AG04450 (cell line): ENCODE measurements at regions not wholly inside any gene's neighbourhood (a gene's known extent, or its start where the extent isn't known, plus 50 kb on each side); places are given as distances from the start of the nearest gene placed in this dataset.

Experiments used
- CTCF ChIA-PET: fragments of 300-600, 350-600 bp; formaldehyde crosslinking; extraction: SDS; loops from one replicate; lab custom pipeline; 2022; ENCODE audit warnings: antibody characterized with exemption, inconsistent platforms; lab: Charles Lee
- POLR2A ChIA-PET: fragments of 350-600 bp; formaldehyde crosslinking; extraction: SDS; loops from one replicate; lab custom pipeline; 2021; ENCODE audit warnings: antibody characterized with exemption, inconsistent platforms; lab: Yijun Ruan, JAX
- DNase-seq: peaks from one replicate; pipeline ENCODE4 v3.0.0-alpha.2; 2011; ENCODE audit warnings: low read depth, low spot score
- H3K27ac ChIP-seq: one replicate; pipeline ENCODE4 v1.5.1; 2012; ENCODE audit warnings: low read depth, low read length, control low read depth
- H3K27me3 ChIP-seq: one replicate; pipeline ENCODE4 v1.6.0; 2012; ENCODE audit warnings: low read length; ENCODE audit not compliant: control insufficient read depth, insufficient read depth
- H3K4me3 ChIP-seq: 2 replicates; pipeline ENCODE4 v1.5.1; 2011; ENCODE audit warnings: mild to moderate bottlenecking, low read depth, low read length, control low read depth
- H3K9me3 ChIP-seq: 2 replicates; pipeline ENCODE4 v1.5.1; 2012; ENCODE audit warnings: low read length; ENCODE audit not compliant: control insufficient read depth, insufficient read depth
- CTCF ChIP-seq: IDR thresholded peaks from 2 replicates; pipeline ENCODE4 v1.5.1; 2011; ENCODE audit warnings: low read depth, low read length, control low read depth, inconsistent platforms

GRCh38 chr1:187513190-187513589 lies 684.4 kb downstream of the PLA2G4A start:
- DNase-seq, result no peak
- H3K4me3 ChIP-seq, result no peak overlapping the region
- ChIA-PET CTCF (no interaction called here), POLR2A (no interaction called here)
- TF ChIP-seq CTCF, result no peak
- no peaks in the 10 kb centered on the region for H3K27me3 ChIP-seq
- no peak overlapping the region for H3K27ac ChIP-seq
- no peaks in the 10 kb centered on the region for H3K9me3 ChIP-seq

- ChIA-PET CTCF (no interaction called here), POLR2A (no interaction called here)
- no peak for DNase-seq
- no peak overlapping the region for H3K27ac ChIP-seq
- no peak overlapping the region for H3K4me3 ChIP-seq
- H3K9me3 ChIP-seq, result no peaks in the 10 kb centered on the region
- no peak for TF ChIP-seq CTCF
- no peaks in the 10 kb centered on the region for H3K27me3 ChIP-seq
These were observed 685.4 kb downstream of the PLA2G4A start for GRCh38 chr1:187514110-187514509.

DNA sequence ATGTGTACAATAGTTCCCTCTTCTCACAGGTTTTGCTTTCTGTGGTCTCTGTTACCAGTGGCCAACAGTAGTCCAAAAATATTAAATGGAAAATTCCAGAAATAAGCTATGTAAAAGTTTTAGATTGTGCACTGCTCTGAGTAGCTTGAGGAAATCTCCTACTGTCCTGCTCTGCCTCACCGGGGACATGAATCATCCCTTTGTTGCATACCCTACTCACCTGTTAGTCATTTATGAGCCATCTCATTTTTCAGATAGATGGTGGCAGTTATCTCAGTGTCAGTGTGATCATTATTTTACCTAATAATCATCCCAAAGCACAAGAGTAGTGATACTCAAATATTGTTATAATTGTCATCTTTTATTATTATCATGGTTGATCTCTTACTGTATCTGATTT lies 688.1 kb downstream of the PLA2G4A start:
- no peaks in the 10 kb centered on the region for H3K27me3 ChIP-seq
- no peaks in the 10 kb centered on the region for H3K9me3 ChIP-seq
- no peak overlapping the region for H3K27ac ChIP-seq
- TF ChIP-seq CTCF, result no peak
- no peak for DNase-seq
- no peak overlapping the region for H3K4me3 ChIP-seq
- ChIA-PET CTCF (no interaction called here), POLR2A (no interaction called here)

DNA sequence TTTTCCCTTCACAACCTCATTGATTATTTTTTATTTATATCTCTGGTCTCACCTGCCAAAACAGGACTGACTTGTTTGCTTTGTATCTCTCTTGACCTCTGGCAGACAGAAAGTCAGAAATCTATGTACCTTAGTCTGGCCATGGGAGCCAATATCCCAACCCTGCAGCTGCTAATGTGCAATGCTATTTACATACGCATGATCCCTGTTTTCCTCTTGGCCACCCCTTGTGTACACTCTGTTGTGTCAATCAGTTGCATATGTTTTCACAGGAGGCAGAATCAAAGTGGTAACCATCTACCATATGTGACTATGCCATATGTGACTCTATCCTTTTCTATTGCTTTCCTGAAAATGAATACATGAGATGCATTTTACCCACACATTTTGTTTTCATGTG lies 688.8 kb downstream of the PLA2G4A start:
- ChIA-PET CTCF (interaction anchor here (2.1 kb wide), 1 partner anchor 466 kb away, joined by 4 read pairs; no protein-coding TSS in a partner anchor), POLR2A (no interaction called here)
- Histone ChIP-seq H3K9me3 (no peaks in the 10 kb centered on the region), H3K4me3 (no peak overlapping the region), H3K27ac (no peak overlapping the region), H3K27me3 (no peaks in the 10 kb centered on the region)
- no peak for DNase-seq
- no peak for TF ChIP-seq CTCF

DNA sequence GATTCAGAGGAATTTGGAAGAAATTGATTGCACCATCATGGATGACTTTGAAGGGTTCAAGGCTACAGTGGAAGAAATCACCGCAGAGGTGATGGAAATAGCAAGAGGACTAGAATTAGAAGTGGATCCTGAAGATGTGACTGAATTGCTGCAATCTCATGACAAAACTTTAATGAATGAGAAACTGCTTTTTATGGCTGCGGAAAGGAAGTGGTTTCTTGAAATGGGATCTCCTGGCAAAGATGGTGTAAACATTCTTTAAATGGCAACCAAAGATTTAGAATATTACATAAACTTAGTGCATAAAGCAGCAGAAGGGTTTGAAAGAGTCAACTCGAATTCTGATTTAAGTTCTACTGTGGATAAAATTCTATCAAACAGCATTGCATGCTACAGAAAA lies 698.6 kb downstream of the PLA2G4A start:
- no peak for DNase-seq
- no peak for TF ChIP-seq CTCF
- Histone ChIP-seq H3K4me3 (no peak overlapping the region), H3K27ac (no peak overlapping the region), H3K27me3 (no peaks in the 10 kb centered on the region), H3K9me3 (no peaks in the 10 kb centered on the region)
- ChIA-PET POLR2A (no interaction called here), CTCF (no interaction called here)
